GM12872 (cell line): ENCODE measurements at regions not wholly inside any gene's neighbourhood (a gene's known extent, or its start where the extent isn't known, plus 50 kb on each side); places are given as distances from the start of the nearest gene placed in this dataset.

Experiments used
- TF ChIP-seq, protein P1 (sequence below): IDR thresholded peaks from 3 replicates; pipeline ENCODE4 v1.5.1; 2011; ENCODE audit warnings: low read depth, mild to moderate bottlenecking, low read length, moderate library complexity; ENCODE audit not compliant: insufficient read depth

DNA sequence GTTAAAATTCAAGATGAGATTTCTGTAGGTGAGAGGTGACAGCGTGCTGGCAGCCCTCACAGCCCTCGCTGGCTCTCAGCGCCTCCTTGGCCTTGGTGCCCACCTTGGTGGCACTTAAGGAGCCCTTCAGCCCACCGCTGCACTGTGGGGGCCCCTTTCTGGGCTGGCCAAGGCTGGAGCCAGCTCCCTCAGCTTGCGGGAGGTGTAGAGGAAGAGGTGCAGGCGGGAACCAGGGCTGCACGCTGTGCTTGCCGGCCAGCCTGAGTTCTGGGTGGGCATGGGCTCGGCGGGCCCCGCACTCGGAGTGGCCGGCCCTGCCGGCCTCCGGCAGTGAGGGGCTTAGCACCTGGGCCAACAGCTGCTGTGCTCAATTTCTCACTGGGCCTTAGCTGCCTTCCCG, 320.0 kb upstream of the VWC2 start:
- TF ChIP-seq, protein P1, sequence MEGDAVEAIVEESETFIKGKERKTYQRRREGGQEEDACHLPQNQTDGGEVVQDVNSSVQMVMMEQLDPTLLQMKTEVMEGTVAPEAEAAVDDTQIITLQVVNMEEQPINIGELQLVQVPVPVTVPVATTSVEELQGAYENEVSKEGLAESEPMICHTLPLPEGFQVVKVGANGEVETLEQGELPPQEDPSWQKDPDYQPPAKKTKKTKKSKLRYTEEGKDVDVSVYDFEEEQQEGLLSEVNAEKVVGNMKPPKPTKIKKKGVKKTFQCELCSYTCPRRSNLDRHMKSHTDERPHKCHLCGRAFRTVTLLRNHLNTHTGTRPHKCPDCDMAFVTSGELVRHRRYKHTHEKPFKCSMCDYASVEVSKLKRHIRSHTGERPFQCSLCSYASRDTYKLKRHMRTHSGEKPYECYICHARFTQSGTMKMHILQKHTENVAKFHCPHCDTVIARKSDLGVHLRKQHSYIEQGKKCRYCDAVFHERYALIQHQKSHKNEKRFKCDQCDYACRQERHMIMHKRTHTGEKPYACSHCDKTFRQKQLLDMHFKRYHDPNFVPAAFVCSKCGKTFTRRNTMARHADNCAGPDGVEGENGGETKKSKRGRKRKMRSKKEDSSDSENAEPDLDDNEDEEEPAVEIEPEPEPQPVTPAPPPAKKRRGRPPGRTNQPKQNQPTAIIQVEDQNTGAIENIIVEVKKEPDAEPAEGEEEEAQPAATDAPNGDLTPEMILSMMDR: no peak

DNA sequence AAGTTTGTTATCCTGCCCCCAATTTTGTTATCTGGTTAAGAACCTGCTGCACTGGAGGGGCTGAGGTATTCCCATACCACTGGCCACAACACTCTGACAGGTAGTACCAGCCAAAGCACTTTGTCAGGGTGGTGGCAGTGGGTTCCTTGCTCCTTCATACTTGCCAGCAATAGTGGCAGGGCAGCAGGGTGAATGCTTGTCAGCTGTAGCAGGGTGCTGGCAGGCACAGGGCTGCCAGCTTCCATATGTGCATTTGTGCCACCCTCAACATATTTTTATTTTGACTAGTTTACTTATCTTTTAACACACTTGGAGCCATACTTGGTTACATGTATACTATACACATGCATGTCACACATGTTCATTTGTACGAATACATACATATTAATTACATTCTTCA, 294.0 kb upstream of the VWC2 start:
- TF ChIP-seq, protein P1: no peak

DNA sequence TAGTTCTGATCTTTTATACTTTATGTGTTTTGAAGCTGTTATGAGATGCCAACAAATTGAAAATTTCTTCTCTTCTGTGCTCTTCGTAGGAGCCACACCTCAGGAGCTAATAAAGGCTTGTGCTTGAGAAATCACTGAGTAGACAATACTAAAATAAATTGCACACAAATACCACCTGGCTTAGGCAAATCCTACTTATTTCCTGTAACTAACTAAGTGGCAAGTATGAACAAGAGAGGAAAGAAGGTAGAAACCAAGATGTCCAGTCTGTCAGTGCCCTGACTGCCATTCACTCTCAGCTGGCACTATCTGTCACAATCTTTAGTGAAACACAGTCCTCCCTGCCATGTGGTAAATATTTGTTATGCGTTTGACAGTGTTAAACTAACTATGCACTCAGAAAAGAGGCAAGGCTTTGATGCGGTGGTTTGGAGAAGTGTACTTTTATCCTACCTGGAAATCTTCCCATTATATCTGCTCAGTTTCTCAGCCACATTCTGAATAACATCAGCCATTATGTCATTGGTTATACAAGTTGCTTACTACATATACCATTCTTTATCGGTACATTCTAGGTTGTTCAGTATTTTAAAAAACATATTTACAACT, 293.4 kb upstream of the VWC2 start:
- TF ChIP-seq, protein P1: no peak

DNA sequence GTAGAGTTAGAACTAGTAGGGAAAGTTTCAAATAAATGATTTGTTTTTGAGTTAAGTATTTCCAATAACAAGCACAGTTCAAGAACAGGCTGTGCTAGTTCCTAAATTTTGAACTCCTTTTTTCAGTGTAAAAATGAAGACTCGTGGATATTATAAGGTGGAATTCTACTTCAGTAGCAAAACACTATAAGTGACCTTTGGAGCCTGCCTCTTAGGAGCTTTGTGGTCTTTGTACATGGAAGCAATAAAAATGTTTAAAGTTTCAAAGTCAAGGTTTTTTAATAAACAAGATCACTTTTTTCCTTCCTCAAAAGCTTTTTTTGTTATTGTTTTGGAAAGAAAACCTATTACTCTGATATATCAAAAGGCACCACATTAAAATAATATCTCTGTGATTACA, 292.4 kb upstream of the VWC2 start:
- TF ChIP-seq, protein P1: no peak

DNA sequence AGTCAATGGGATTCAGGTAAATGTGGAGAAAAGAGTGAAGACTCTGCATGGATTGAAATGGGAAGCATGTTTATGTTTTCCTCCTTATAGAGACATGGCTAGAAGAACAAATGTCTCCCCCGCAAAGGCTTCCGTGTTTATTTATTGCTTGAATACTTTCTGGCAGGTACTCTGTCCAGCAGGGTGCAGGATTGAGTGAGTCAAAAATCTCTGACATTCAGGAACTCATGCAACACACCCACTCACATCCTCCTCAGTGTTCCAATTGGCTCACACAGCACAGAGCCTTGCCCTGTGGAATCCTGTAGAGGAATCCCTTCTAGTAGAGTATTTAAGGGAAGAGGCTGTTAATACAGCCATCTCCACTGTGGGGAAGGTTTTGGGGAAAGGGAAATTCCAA, 290.3 kb upstream of the VWC2 start:
- TF ChIP-seq, protein P1: 0 out of 3 replicates have a peak, but pooled peaks have one; percentile 21

DNA sequence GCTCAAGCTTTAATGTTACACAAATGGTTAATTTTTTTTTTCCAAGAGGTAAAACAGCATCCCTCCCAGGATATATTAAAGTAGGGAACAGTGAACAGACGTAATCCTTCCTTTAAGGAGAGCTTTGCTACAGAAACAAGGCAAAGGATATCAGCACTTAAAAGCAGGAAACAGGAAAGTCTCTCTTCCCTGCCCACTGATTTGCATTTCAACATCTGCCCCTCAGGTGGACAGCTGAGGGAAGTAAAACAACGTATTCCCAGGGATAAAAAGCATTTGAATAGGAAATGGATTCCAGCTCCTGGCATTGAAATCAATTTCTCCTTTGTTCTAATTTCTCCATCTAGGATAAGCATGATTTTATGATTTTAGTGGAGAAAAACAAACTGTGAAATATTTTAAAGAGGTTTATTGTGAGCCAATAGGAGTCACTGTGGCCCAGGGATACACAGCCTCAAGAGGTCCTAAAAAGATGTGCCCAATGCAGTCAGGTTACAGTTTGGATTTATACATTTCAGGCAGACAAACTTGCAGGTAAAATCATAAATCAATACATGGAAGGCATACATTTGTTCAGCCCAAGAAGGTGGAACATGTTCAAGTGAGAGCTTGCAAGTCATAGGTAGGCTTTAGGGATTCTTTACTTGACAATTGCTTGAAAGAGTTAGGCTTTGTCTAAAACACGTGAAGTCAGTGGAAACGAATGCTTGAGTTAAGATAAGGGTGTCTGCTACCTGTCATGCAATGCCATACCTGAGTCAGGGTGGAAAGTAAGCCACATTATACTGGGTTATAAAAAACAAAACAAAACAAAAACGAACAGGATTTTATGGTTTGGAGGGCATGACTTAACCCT, 286.2 kb upstream of the VWC2 start:
- TF ChIP-seq, protein P1: no peak

DNA sequence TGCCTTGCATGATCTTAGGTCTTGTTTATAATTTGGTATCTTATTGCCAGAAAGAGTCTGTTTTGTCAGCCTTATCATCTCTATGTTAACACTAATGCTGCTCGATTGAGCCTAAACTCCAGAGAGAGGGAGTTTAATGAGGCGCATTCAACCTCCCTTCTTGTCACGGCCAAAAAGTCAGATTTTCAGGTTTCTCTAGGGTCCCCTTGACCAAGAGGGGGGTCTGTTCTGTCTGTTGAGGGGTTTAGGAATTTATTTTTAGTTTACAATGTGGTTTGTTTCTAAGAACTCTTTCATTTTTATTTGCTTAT, 285.7 kb upstream of the VWC2 start:
- TF ChIP-seq, protein P1: no peak
